ENCODE measurements at regions not wholly inside any gene's neighbourhood (a gene's known extent, or its start where the extent isn't known, plus 50 kb on each side); places are given as distances from the start of the nearest gene placed in this dataset.

GRCh38 chr18:61749031-61749430 lies 143.8 kb downstream of the RNF152 start:
- TF ChIP-seq EZH2 (IDR thresholded peaks at IDR 0.05; ENCODE audit: low read length) (no peak), CTCF (optimal IDR thresholded peaks at IDR 0.05 in 1 of 3, IDR thresholded peaks at IDR 0.05 in 1 of 3, conservative IDR thresholded peaks at IDR 0.05 in 1 of 3; ENCODE audit: extremely low read depth in 1 of 3, insufficient read depth in 2 of 3, low read length in 3 of 3) (no peak)

Measured in keratinocyte (primary cell).